IMR-90 (cell line): ENCODE measurements at regions not wholly inside any gene's neighbourhood (a gene's known extent, or its start where the extent isn't known, plus 50 kb on each side); places are given as distances from the start of the nearest gene placed in this dataset.

Source experiments
- ATAC-seq: fragments of 200-7000 bp; cut with Tn5 transposase; 2 replicates; pipeline ENCODE4 v1.9.1; 2020; ENCODE audit warnings: low read depth, mild to moderate bottlenecking, moderate library complexity
- BruUV-seq: library from RNA; stranded (reverse); fragments of 400-500 nt; replicated peaks from 2 replicates; lab custom pipeline; 2021; lab: Mats Ljungman, UMichigan
- CTCF ChIA-PET: fragments of 300-600 bp; formaldehyde crosslinking; extraction: SDS; loops from one replicate; lab custom pipeline; 2021; ENCODE audit warnings: antibody characterized with exemption; lab: Yijun Ruan, JAX
- POLR2A ChIA-PET: fragments of 300-600 bp; sonication (Branson Sonifier 250); formaldehyde crosslinking; loops from one replicate; lab custom pipeline; 2022; ENCODE audit warnings: antibody characterized with exemption; ENCODE audit not compliant: unreplicated experiment; lab: Charles Lee
- DNase-seq: peaks from one replicate; pipeline ENCODE4 v3.0.0; 2013
- H2AFZ ChIP-seq: replicated peaks from 2 replicates; pipeline ENCODE3; 2013; ENCODE audit warnings: low read length, mild to moderate bottlenecking; ENCODE audit not compliant: poor library complexity
- H2AK5ac ChIP-seq: 2 replicates; pipeline ENCODE4 v1.6.1; 2013; ENCODE audit warnings: low read depth, low read length, inconsistent platforms
- H2AK9ac ChIP-seq: replicated peaks from 2 replicates; pipeline ENCODE3; 2013; ENCODE audit warnings: mild to moderate bottlenecking, low read depth, low read length, moderate library complexity; ENCODE audit not compliant: poor library complexity
- H2BK120ac ChIP-seq: 2 replicates; pipeline ENCODE4 v1.6.1; 2013; ENCODE audit warnings: low read depth, low read length, inconsistent platforms
- H2BK15ac ChIP-seq: 3 replicates; pipeline ENCODE4 v1.6.1; 2013; ENCODE audit warnings: low read depth, low read length, inconsistent platforms
- H2BK20ac ChIP-seq: 2 replicates; pipeline ENCODE4 v1.6.1; 2013; ENCODE audit warnings: low read depth, mild to moderate bottlenecking, inconsistent platforms, low read length, moderate library complexity
- H2BK5ac ChIP-seq: 2 replicates; pipeline ENCODE4 v1.6.1; 2013; ENCODE audit warnings: mild to moderate bottlenecking, low read depth, low read length, inconsistent platforms; ENCODE audit not compliant: poor library complexity, severe bottlenecking
- H3K14ac ChIP-seq: replicated peaks from 2 replicates; pipeline ENCODE4 v1.6.1; 2013; ENCODE audit warnings: low read depth, low read length, inconsistent platforms
- H3K18ac ChIP-seq: 2 replicates; pipeline ENCODE4 v1.6.1; 2013; ENCODE audit warnings: low read depth, low read length, control low read depth
- H3K23ac ChIP-seq: 2 replicates; pipeline ENCODE4 v1.6.1; 2013; ENCODE audit warnings: low read depth, low read length, inconsistent platforms
- H3K27ac ChIP-seq: 2 replicates; pipeline ENCODE4 v1.5.1; 2013; ENCODE audit warnings: mild to moderate bottlenecking, control low read depth, low read length; ENCODE audit not compliant: insufficient read depth
- H3K27me3 ChIP-seq: 2 replicates; pipeline ENCODE4 v1.6.1; 2013; ENCODE audit warnings: low read length; ENCODE audit not compliant: control insufficient read depth, insufficient read depth
- H3K36me3 ChIP-seq: 2 replicates; pipeline ENCODE4 v1.6.1; 2013; ENCODE audit warnings: low read length, mixed read lengths; ENCODE audit not compliant: control insufficient read depth, insufficient read depth
- H3K4ac ChIP-seq: 2 replicates; pipeline ENCODE4 v1.6.1; 2013; ENCODE audit warnings: low read depth, low read length, inconsistent platforms
- H3K4me1 ChIP-seq: 2 replicates; pipeline ENCODE4 v1.6.1; 2013; ENCODE audit warnings: low read length, mixed read lengths; ENCODE audit not compliant: control insufficient read depth, insufficient read depth
- H3K4me2 ChIP-seq: 2 replicates; pipeline ENCODE4 v1.6.1; 2013; ENCODE audit warnings: low read depth, mild to moderate bottlenecking, control low read depth, low read length, moderate library complexity
- H3K4me3 ChIP-seq: 2 replicates; pipeline ENCODE4 v1.5.1; 2013; ENCODE audit warnings: low read depth, mild to moderate bottlenecking, control low read depth, low read length, moderate library complexity; ENCODE audit not compliant: insufficient read depth
- H3K56ac ChIP-seq: 2 replicates; pipeline ENCODE4 v1.6.1; 2013; ENCODE audit warnings: low read length, inconsistent platforms; ENCODE audit not compliant: insufficient read depth; ENCODE audit errors: extremely low read depth
- H3K79me1 ChIP-seq, 2 experiments: 2 replicates each; pipeline ENCODE4 v1.6.1; 2013; ENCODE audit warnings: low read length in 2 of 2, inconsistent platforms in 1 of 2, low read depth in 1 of 2
- H3K9ac ChIP-seq: 2 replicates; pipeline ENCODE4 v1.6.1; 2013; ENCODE audit warnings: low read depth, low read length, control low read depth
- H3K9me1 ChIP-seq: 2 replicates; pipeline ENCODE4 v1.6.1; 2013; ENCODE audit warnings: low read length, inconsistent platforms; ENCODE audit not compliant: insufficient read depth
- H3K9me3 ChIP-seq: 2 replicates; pipeline ENCODE4 v1.6.1; 2013; ENCODE audit warnings: low read length; ENCODE audit not compliant: control insufficient read depth, insufficient read depth
- H4K20me1 ChIP-seq: 2 replicates; pipeline ENCODE4 v1.6.1; 2013; ENCODE audit warnings: low read length, inconsistent platforms; ENCODE audit not compliant: insufficient read depth
- H4K5ac ChIP-seq: 2 replicates; pipeline ENCODE4 v1.6.1; 2013; ENCODE audit warnings: mild to moderate bottlenecking, low read depth, low read length, control low read depth
- H4K8ac ChIP-seq, 2 experiments: 2 replicates each; pipeline ENCODE4 v1.6.1; 2013; ENCODE audit warnings: low read depth in 2 of 2, low read length in 2 of 2, control low read depth in 1 of 2, inconsistent platforms in 1 of 2
- H4K91ac ChIP-seq: 2 replicates; pipeline ENCODE4 v1.6.1; 2013; ENCODE audit warnings: low read depth, low read length, inconsistent platforms; ENCODE audit not compliant: insufficient read depth
- MXI1 ChIP-seq: IDR thresholded peaks from 2 replicates; pipeline ENCODE4 v1.6.1; 2012; ENCODE audit warnings: low read depth, mild to moderate bottlenecking, low read length, moderate library complexity, borderline replicate concordance
- SMC3 ChIP-seq: fragments of 150-350 bp; IDR thresholded peaks from 2 replicates; pipeline ENCODE4 v1.6.1; 2016; ENCODE audit warnings: low read depth, mild to moderate bottlenecking, antibody characterized with exemption, low read length, moderate library complexity
- WGBS, 2 experiments: methylation state at CpG; one replicate each; pipeline versions ENCODE4 v1.1.5 to v1.1.7; 2013; ENCODE audit warnings: missing lambda C conversion rate in 2 of 2; ENCODE audit not compliant: insufficient read length in 1 of 2; ENCODE audit errors: extremely low coverage in 2 of 2; 5-methylcytosine and 5-hydroxymethylcytosine counted together
- dilution Hi-C: fragments of 300-500 bp; cut with HindIII; formaldehyde crosslinking; loops from one replicate; pipeline ENCODE4 v1.14.3; 2018; ENCODE audit warnings: low sequenced_read_pairs; ENCODE audit not compliant: unreplicated experiment
- in situ Hi-C: fragments of 300-500 bp; cut with MboI; formaldehyde crosslinking; loops from 3 replicates; pipeline ENCODE4 v1.14.3; 2019; ENCODE audit warnings: low sequenced_read_pairs, inconsistent platforms, mixed read lengths
- intact Hi-C: fragments of 100-400 bp; cut with micrococcal nuclease; formaldehyde crosslinking; loops from 2 replicates; pipeline ENCODE4 v1.10.0; 2022

- H2BK15ac ChIP-seq: no peak overlapping the region
- H3K56ac ChIP-seq: no peak overlapping the region
- no peak overlapping the region for H3K14ac ChIP-seq
- no peak for DNase-seq
- H2BK5ac ChIP-seq: no peak overlapping the region
- H2BK120ac ChIP-seq: no peak overlapping the region
- dilution Hi-C loops (no loop called here), in situ Hi-C loops (no loop called here), intact Hi-C loops (no loop called here)
- no peak overlapping the region for H4K91ac ChIP-seq
- ATAC-seq: no peak
- H3K23ac ChIP-seq: no peak overlapping the region
- no peaks in the 10 kb centered on the region for H4K20me1 ChIP-seq
- no peak overlapping the region for H2AK9ac ChIP-seq
- H3K4me3 ChIP-seq: no peak overlapping the region
- POLR2A ChIA-PET: interaction anchor here (0.7 kb wide), 1 partner anchor 228 kb away, joined by 5 read pairs; no protein-coding TSS in a partner anchor
- no peaks in the 10 kb centered on the region for H3K27me3 ChIP-seq
- H3K4me2 ChIP-seq: no peak overlapping the region
- H3K9me1 ChIP-seq: no peaks in the 10 kb centered on the region
- no peak overlapping the region for H3K4ac ChIP-seq
- no peak overlapping the region for H2AK5ac ChIP-seq
- no peak overlapping the region for H2BK20ac ChIP-seq
- no peak overlapping the region for H3K18ac ChIP-seq
- TF ChIP-seq SMC3 (no peak), MXI1 (no peak)
- CTCF ChIA-PET: no interaction called here
- no peak overlapping the region for H4K8ac ChIP-seq
- no TSS peak for BruUV-seq
- H3K9ac ChIP-seq: no peak overlapping the region
- no peak overlapping the region for H3K27ac ChIP-seq
- no peaks in the 10 kb centered on the region; the same call in 1 of the 2 replicates for H3K9me3 ChIP-seq
- H4K5ac ChIP-seq: no peak overlapping the region
- no peak overlapping the region for H2AFZ ChIP-seq
- H3K79me1 ChIP-seq: no peaks in the 10 kb centered on the region
- H3K36me3 ChIP-seq: no peaks in the 10 kb centered on the region
- no peaks in the 10 kb centered on the region for H3K4me1 ChIP-seq
- WGBS, 2 experiments: no CpG with 5 or more reads among the region's 5 CpGs
Observed at GRCh38 chr2:136436936-136437335, 319.0 kb upstream of the CXCR4 start.
